ENCODE measurements at regions not wholly inside any gene's neighbourhood (a gene's known extent, or its start where the extent isn't known, plus 50 kb on each side); places are given as distances from the start of the nearest gene placed in this dataset.

- TF ChIP-seq CTCF (conservative IDR thresholded peaks at IDR 0.05): no peak
Measured at GRCh38 chr20:24385547-24385946, 83.9 kb upstream of the SYNDIG1 start.

GRCh38 chr20:24384865-24385264 is 84.6 kb upstream of the SYNDIG1 start:
- Mint-ChIP-seq H3K4me1 (peaks cover 6% of the 10 kb centered on the region), H3K36me3 (ENCODE audit: low read depth) (no peaks in the 10 kb centered on the region), H3K27me3 (ENCODE audit: insufficient read depth) (peaks cover 12% of the 10 kb centered on the region), H3K27ac (no peak overlapping the region), H3K4me3 (no peak overlapping the region), H3K9me3 (no peaks in the 10 kb centered on the region)
- no peak for DNase-seq
- H3K36me3 ChIP-seq (ENCODE audit: control insufficient read depth, insufficient read depth, low read length): no peaks in the 10 kb centered on the region
- H3K27ac ChIP-seq (ENCODE audit: low read depth, low read length): no peak overlapping the region
- TF ChIP-seq CTCF (conservative IDR thresholded peaks at IDR 0.05): no peak
- peaks cover 3% of the 10 kb centered on the region for H3K4me1 ChIP-seq (ENCODE audit: control insufficient read depth, insufficient read depth, low read length)
- no peak overlapping the region for H3K9ac ChIP-seq (ENCODE audit: extremely low read depth, low read length, poor library complexity, severe bottlenecking)
- no peaks in the 10 kb centered on the region for H3K9me3 ChIP-seq (ENCODE audit: control insufficient read depth, low read length)
- H3K4me3 ChIP-seq (ENCODE audit: low read length): no peak overlapping the region
- WGBS, 2 experiments (ENCODE audit: insufficient coverage in 1 of 2, insufficient read length in 1 of 2): 85 to 86% methylated on average over 5 of the region's 5 CpGs
- no peaks in the 10 kb centered on the region for H3K27me3 ChIP-seq (ENCODE audit: control insufficient read depth, insufficient read depth, low read length, poor library complexity, severe bottlenecking)

More at GRCh38 chr20:24385547-24385946, 83.9 kb upstream of the SYNDIG1 start:
- no peaks in the 10 kb centered on the region for H3K36me3 Mint-ChIP-seq (ENCODE audit: low read depth)
- no peaks in the 10 kb centered on the region for H3K27me3 ChIP-seq (ENCODE audit: control insufficient read depth, insufficient read depth, low read length, poor library complexity, severe bottlenecking)
- H3K9me3 Mint-ChIP-seq: no peaks in the 10 kb centered on the region
- H3K27me3 Mint-ChIP-seq (ENCODE audit: insufficient read depth): peaks cover 15% of the 10 kb centered on the region
- peaks cover 6% of the 10 kb centered on the region for H3K4me1 Mint-ChIP-seq
- no peak overlapping the region for H3K9ac ChIP-seq (ENCODE audit: extremely low read depth, low read length, poor library complexity, severe bottlenecking)
- no peaks in the 10 kb centered on the region for H3K9me3 ChIP-seq (ENCODE audit: control insufficient read depth, low read length)
- DNase-seq: no peak
- no peaks in the 10 kb centered on the region for H3K36me3 ChIP-seq (ENCODE audit: control insufficient read depth, insufficient read depth, low read length)
- H3K27ac Mint-ChIP-seq: no peak overlapping the region
- 93 to 98% methylated on average over 4 to 5 of the region's 5 CpGs for WGBS, 2 experiments (ENCODE audit: insufficient coverage in 1 of 2, insufficient read length in 1 of 2)
- H3K27ac ChIP-seq (ENCODE audit: low read depth, low read length): no peak overlapping the region
- no peak overlapping the region for H3K4me3 Mint-ChIP-seq
- H3K4me3 ChIP-seq (ENCODE audit: low read length): no peak overlapping the region
- peaks cover 3% of the 10 kb centered on the region for H3K4me1 ChIP-seq (ENCODE audit: control insufficient read depth, insufficient read depth, low read length)

- H3K9ac ChIP-seq (ENCODE audit: extremely low read depth, low read length, poor library complexity, severe bottlenecking): no peak overlapping the region
- no peak overlapping the region for H3K4me3 Mint-ChIP-seq
- DNase-seq: no peak
- H3K4me1 Mint-ChIP-seq: peaks cover 12% of the 10 kb centered on the region
- H3K4me3 ChIP-seq (ENCODE audit: low read length): no peak overlapping the region
- H3K27me3 Mint-ChIP-seq (ENCODE audit: insufficient read depth): peaks cover 12% of the 10 kb centered on the region
- H3K36me3 Mint-ChIP-seq (ENCODE audit: low read depth): no peaks in the 10 kb centered on the region
- H3K27ac ChIP-seq (ENCODE audit: low read depth, low read length): peak overlapping the region; percentile 62
- no peaks in the 10 kb centered on the region for H3K9me3 Mint-ChIP-seq
- 85 to 87% methylated on average over 2 of the region's 2 CpGs for WGBS, 2 experiments (ENCODE audit: insufficient coverage in 1 of 2, insufficient read length in 1 of 2)
- H3K36me3 ChIP-seq (ENCODE audit: control insufficient read depth, insufficient read depth, low read length): no peaks in the 10 kb centered on the region
- no peaks in the 10 kb centered on the region for H3K27me3 ChIP-seq (ENCODE audit: control insufficient read depth, insufficient read depth, low read length, poor library complexity, severe bottlenecking)
- H3K27ac Mint-ChIP-seq: no peak overlapping the region
- TF ChIP-seq CTCF (conservative IDR thresholded peaks at IDR 0.05): no peak
- H3K4me1 ChIP-seq (ENCODE audit: control insufficient read depth, insufficient read depth, low read length): peaks cover 3% of the 10 kb centered on the region
- H3K9me3 ChIP-seq (ENCODE audit: control insufficient read depth, low read length): no peaks in the 10 kb centered on the region
Measured at GRCh38 chr20:24382743-24383142, 86.7 kb upstream of the SYNDIG1 start.
